ENCODE measurements at regions not wholly inside any gene's neighbourhood (a gene's known extent, or its start where the extent isn't known, plus 50 kb on each side); places are given as distances from the start of the nearest gene placed in this dataset.

- TF ChIP-seq CTCF (IDR thresholded peaks at IDR 0.05): no peak
- TF ChIP-seq POLR2AphosphoS5 (IDR thresholded peaks at IDR 0.05; ENCODE audit: low read depth, low read length): no peak
- TF ChIP-seq, protein P1, sequence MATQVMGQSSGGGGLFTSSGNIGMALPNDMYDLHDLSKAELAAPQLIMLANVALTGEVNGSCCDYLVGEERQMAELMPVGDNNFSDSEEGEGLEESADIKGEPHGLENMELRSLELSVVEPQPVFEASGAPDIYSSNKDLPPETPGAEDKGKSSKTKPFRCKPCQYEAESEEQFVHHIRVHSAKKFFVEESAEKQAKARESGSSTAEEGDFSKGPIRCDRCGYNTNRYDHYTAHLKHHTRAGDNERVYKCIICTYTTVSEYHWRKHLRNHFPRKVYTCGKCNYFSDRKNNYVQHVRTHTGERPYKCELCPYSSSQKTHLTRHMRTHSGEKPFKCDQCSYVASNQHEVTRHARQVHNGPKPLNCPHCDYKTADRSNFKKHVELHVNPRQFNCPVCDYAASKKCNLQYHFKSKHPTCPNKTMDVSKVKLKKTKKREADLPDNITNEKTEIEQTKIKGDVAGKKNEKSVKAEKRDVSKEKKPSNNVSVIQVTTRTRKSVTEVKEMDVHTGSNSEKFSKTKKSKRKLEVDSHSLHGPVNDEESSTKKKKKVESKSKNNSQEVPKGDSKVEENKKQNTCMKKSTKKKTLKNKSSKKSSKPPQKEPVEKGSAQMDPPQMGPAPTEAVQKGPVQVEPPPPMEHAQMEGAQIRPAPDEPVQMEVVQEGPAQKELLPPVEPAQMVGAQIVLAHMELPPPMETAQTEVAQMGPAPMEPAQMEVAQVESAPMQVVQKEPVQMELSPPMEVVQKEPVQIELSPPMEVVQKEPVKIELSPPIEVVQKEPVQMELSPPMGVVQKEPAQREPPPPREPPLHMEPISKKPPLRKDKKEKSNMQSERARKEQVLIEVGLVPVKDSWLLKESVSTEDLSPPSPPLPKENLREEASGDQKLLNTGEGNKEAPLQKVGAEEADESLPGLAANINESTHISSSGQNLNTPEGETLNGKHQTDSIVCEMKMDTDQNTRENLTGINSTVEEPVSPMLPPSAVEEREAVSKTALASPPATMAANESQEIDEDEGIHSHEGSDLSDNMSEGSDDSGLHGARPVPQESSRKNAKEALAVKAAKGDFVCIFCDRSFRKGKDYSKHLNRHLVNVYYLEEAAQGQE (IDR thresholded peaks at IDR 0.05; ENCODE audit: insufficient read depth in 1 of 2, low read depth in 2 of 2, low read length in 1 of 2): no peak
- TF ChIP-seq TCF7L2 (IDR thresholded peaks at IDR 0.05; ENCODE audit: low read depth, low read length): no peak
These were observed 116.7 kb upstream of the CAND1 start for GRCh38 chr12:67152451-67152850.

Measured in Panc1 (cell line).